ENCODE measurements at regions not wholly inside any gene's neighbourhood (a gene's known extent, or its start where the extent isn't known, plus 50 kb on each side); places are given as distances from the start of the nearest gene placed in this dataset.

DNA sequence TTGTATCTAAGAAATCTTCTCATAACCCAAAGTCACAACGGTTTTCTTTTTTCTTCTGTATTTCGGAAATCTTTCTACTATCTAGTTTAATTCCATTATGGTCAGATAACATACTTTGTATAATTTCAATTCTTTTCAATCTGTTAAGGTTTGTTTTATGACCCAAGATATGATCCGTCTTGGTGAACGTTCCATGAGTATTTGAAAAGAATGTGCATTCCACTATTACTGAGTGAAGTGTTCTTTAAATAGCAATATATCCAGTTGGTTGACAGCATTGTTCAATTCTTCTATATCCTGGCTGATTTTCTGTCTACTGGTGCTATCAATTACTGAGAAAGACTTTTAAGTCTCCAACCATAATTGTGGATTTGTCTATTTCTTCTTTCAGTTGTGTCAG, 414.5 kb downstream of the TNS1 start:
- TF ChIP-seq, protein P1, sequence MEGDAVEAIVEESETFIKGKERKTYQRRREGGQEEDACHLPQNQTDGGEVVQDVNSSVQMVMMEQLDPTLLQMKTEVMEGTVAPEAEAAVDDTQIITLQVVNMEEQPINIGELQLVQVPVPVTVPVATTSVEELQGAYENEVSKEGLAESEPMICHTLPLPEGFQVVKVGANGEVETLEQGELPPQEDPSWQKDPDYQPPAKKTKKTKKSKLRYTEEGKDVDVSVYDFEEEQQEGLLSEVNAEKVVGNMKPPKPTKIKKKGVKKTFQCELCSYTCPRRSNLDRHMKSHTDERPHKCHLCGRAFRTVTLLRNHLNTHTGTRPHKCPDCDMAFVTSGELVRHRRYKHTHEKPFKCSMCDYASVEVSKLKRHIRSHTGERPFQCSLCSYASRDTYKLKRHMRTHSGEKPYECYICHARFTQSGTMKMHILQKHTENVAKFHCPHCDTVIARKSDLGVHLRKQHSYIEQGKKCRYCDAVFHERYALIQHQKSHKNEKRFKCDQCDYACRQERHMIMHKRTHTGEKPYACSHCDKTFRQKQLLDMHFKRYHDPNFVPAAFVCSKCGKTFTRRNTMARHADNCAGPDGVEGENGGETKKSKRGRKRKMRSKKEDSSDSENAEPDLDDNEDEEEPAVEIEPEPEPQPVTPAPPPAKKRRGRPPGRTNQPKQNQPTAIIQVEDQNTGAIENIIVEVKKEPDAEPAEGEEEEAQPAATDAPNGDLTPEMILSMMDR (conservative IDR thresholded peaks at IDR 0.05; ENCODE audit: low read length): no peak
- no peak for TF ChIP-seq EZH2phosphoT487 (IDR thresholded peaks at IDR 0.05; ENCODE audit: borderline replicate concordance, low read depth, low read length)
